ENCODE measurements at regions not wholly inside any gene's neighbourhood (a gene's known extent, or its start where the extent isn't known, plus 50 kb on each side); places are given as distances from the start of the nearest gene placed in this dataset.

- no peaks in the 10 kb centered on the region for H3K9me2 ChIP-seq
- no peaks in the 10 kb centered on the region; the same call in 1 of the 2 replicates for H3K27me3 ChIP-seq (ENCODE audit: insufficient read depth)
- H3K4me3 ChIP-seq (ENCODE audit: low read depth in 2 of 2, low read length in 1 of 2), result no peak overlapping the region
- H2AFZ ChIP-seq (ENCODE audit: low read depth), result no peak overlapping the region
- CTCF ChIA-PET, result interaction anchor here (0.6 kb wide), 1 partner anchor 188 kb away, joined by 3 read pairs; no protein-coding TSS in a partner anchor
- H3K27ac ChIP-seq (ENCODE audit: low read depth in 2 of 2, low read length in 1 of 2), result no peak overlapping the region
- no peak for DNase-seq
- H3K36me3 ChIP-seq (replicated peaks in 1 of 2; ENCODE audit: control insufficient read depth in 1 of 2, insufficient read depth in 2 of 2, low read length in 1 of 2), result no peaks in the 10 kb centered on the region
- no peak overlapping the region for H3K4me2 ChIP-seq
- H3K9me3 ChIP-seq, result no peaks in the 10 kb centered on the region
- no peaks in the 10 kb centered on the region for H4K20me1 ChIP-seq (ENCODE audit: insufficient read depth)
- H3K4me1 ChIP-seq (ENCODE audit: control insufficient read depth in 1 of 2, insufficient read depth in 2 of 2, low read depth in 1 of 2, low read length in 1 of 2), result no peaks in the 10 kb centered on the region
- H3K9ac ChIP-seq, result no peak overlapping the region
- WGBS (ENCODE audit: low lambda C conversion rate), result 0% methylated on average over 5 of the region's 5 CpGs
- no peak for TF ChIP-seq TCF12 (IDR thresholded peaks at IDR 0.05)
- no peak for TF ChIP-seq SMC3 (IDR thresholded peaks at IDR 0.05; ENCODE audit: low read depth, low read length)
- no peak for TF ChIP-seq NFIC (IDR thresholded peaks at IDR 0.05; ENCODE audit: borderline replicate concordance)
- TF ChIP-seq MXI1 (IDR thresholded peaks at IDR 0.05; ENCODE audit: low read depth, low read length), result no peak
- TF ChIP-seq RXRA (IDR thresholded peaks at IDR 0.05; ENCODE audit: borderline replicate concordance, low read depth), result no peak
- POLR2A ChIA-PET, result no interaction called here
- no peaks in the 10 kb centered on the region for H3F3A ChIP-seq (replicated peaks; ENCODE audit: insufficient read depth)
- H3K79me2 ChIP-seq (ENCODE audit: insufficient read depth), result no peaks in the 10 kb centered on the region
Observed at GRCh38 chr5:24831989-24832388, 187.2 kb upstream of the CDH10 start.

- TF ChIP-seq FOSL2 (IDR thresholded peaks at IDR 0.05; ENCODE audit: borderline replicate concordance, low read depth), result no peak
- no peak for TF ChIP-seq SIN3A (IDR thresholded peaks at IDR 0.05; ENCODE audit: borderline replicate concordance, low read depth, low read length)
- no peak for TF ChIP-seq NFIC (IDR thresholded peaks at IDR 0.05; ENCODE audit: borderline replicate concordance)
- no peak for TF ChIP-seq MXI1 (IDR thresholded peaks at IDR 0.05; ENCODE audit: low read depth, low read length)
- TF ChIP-seq REST (IDR thresholded peaks at IDR 0.05; ENCODE audit: low read depth, low read length), result no peak
- no peak for TF ChIP-seq ELF1 (IDR thresholded peaks at IDR 0.05)
- no peak for TF ChIP-seq USF1 (IDR thresholded peaks at IDR 0.05; ENCODE audit: borderline replicate concordance, low read depth)
- TF ChIP-seq MEF2A (IDR thresholded peaks at IDR 0.05; ENCODE audit: borderline replicate concordance, low read depth), result no peak
- no peak for TF ChIP-seq PBX3 (IDR thresholded peaks at IDR 0.05)
- no peak for TF ChIP-seq CHD2 (IDR thresholded peaks at IDR 0.05; ENCODE audit: low read length, partially characterized antibody)
- no peak for TF ChIP-seq EP300 (IDR thresholded peaks at IDR 0.05; ENCODE audit: borderline replicate concordance in 1 of 2, low read depth in 1 of 2, low read length in 1 of 2)
- TF ChIP-seq TCF12 (IDR thresholded peaks at IDR 0.05), result no peak
- TF ChIP-seq FOXJ3 (CRISPR knock-in tag; IDR thresholded peaks at IDR 0.05), result no peak
- TF ChIP-seq RCOR1 (IDR thresholded peaks at IDR 0.05; ENCODE audit: low read length), result no peak
- no peak for TF ChIP-seq NRF1 (IDR thresholded peaks at IDR 0.05; ENCODE audit: low read depth, low read length)
- no peak for TF ChIP-seq MAX (IDR thresholded peaks at IDR 0.05; ENCODE audit: low read depth)
- TF ChIP-seq RAD21 (IDR thresholded peaks at IDR 0.05; ENCODE audit: low read length), result no peak
- TF ChIP-seq POLR2AphosphoS5 (IDR thresholded peaks at IDR 0.05; ENCODE audit: low read depth, low read length), result no peak
- no peak for TF ChIP-seq YY1 (IDR thresholded peaks at IDR 0.05; ENCODE audit: low read depth)
- no peak for TF ChIP-seq EZH2phosphoT487 (IDR thresholded peaks at IDR 0.05; ENCODE audit: borderline replicate concordance, low read depth)
- H3K9me3 ChIP-seq, result no peaks in the 10 kb centered on the region
- H4K20me1 ChIP-seq (ENCODE audit: insufficient read depth), result no peaks in the 10 kb centered on the region
- H3K4me3 ChIP-seq (ENCODE audit: low read depth in 2 of 2, low read length in 1 of 2), result no peak overlapping the region
- 0% methylated on average over 1 of the region's 1 CpG for WGBS (ENCODE audit: low lambda C conversion rate)
- H3K9ac ChIP-seq, result no peak overlapping the region
- H3K27ac ChIP-seq (ENCODE audit: low read depth in 2 of 2, low read length in 1 of 2), result no peak overlapping the region
- H3K4me2 ChIP-seq, result no peak overlapping the region
- H2AFZ ChIP-seq (ENCODE audit: low read depth), result no peak overlapping the region
- H3K27me3 ChIP-seq (ENCODE audit: insufficient read depth), result no peaks in the 10 kb centered on the region
- CTCF ChIA-PET, result no interaction called here
- no peaks in the 10 kb centered on the region for H3K4me1 ChIP-seq (ENCODE audit: control insufficient read depth in 1 of 2, insufficient read depth in 2 of 2, low read depth in 1 of 2, low read length in 1 of 2)
- POLR2A ChIA-PET, result no interaction called here
- H3K9me2 ChIP-seq, result no peaks in the 10 kb centered on the region
- no peak for DNase-seq
- no peaks in the 10 kb centered on the region for H3K36me3 ChIP-seq (replicated peaks in 1 of 2; ENCODE audit: control insufficient read depth in 1 of 2, insufficient read depth in 2 of 2, low read length in 1 of 2)
- no peaks in the 10 kb centered on the region for H3F3A ChIP-seq (replicated peaks; ENCODE audit: insufficient read depth)
- no peaks in the 10 kb centered on the region for H3K79me2 ChIP-seq (ENCODE audit: insufficient read depth)
Observed at GRCh38 chr5:24823625-24824024, 178.8 kb upstream of the CDH10 start.

Data from SK-N-SH (cell line).